GM18519 (cell line): ENCODE measurements at regions not wholly inside any gene's neighbourhood (a gene's known extent, or its start where the extent isn't known, plus 50 kb on each side); places are given as distances from the start of the nearest gene placed in this dataset.

Experiments used
- ATAC-seq: cut with Tn5 transposase; IDR thresholded peaks from one replicate; pipeline ENCODE4 v1.9.1; 2021; ENCODE audit warnings: mild to moderate bottlenecking, moderate library complexity; ENCODE audit not compliant: unreplicated experiment, low FRiP score

- ATAC-seq, result no peak
These were observed 191.4 kb downstream of the TM2D1 start for GRCh38 chr1:61533546-61533945.

- no peak for ATAC-seq
These were observed 193.2 kb downstream of the TM2D1 start for GRCh38 chr1:61531716-61532115.

- ATAC-seq, result no peak
These were observed 200.9 kb downstream of the TM2D1 start for GRCh38 chr1:61523893-61524605.

- ATAC-seq, result no peak
These were observed 201.7 kb downstream of the TM2D1 start for GRCh38 chr1:61523229-61523628.

- ATAC-seq, result no peak
These were observed 204.5 kb downstream of the TM2D1 start for GRCh38 chr1:61520401-61520800.

- no peak for ATAC-seq
These were observed 205.3 kb downstream of the TM2D1 start for GRCh38 chr1:61519631-61520030.

- ATAC-seq, result no peak
These were observed 206.1 kb downstream of the TM2D1 start for GRCh38 chr1:61518670-61519400.

GRCh38 chr1:61517345-61517744 is 207.6 kb downstream of the TM2D1 start:
- ATAC-seq, result no peak

GRCh38 chr1:61515096-61515495 is 209.8 kb downstream of the TM2D1 start:
- ATAC-seq, result no peak
